ENCODE measurements at regions not wholly inside any gene's neighbourhood (a gene's known extent, or its start where the extent isn't known, plus 50 kb on each side); places are given as distances from the start of the nearest gene placed in this dataset.

DNA sequence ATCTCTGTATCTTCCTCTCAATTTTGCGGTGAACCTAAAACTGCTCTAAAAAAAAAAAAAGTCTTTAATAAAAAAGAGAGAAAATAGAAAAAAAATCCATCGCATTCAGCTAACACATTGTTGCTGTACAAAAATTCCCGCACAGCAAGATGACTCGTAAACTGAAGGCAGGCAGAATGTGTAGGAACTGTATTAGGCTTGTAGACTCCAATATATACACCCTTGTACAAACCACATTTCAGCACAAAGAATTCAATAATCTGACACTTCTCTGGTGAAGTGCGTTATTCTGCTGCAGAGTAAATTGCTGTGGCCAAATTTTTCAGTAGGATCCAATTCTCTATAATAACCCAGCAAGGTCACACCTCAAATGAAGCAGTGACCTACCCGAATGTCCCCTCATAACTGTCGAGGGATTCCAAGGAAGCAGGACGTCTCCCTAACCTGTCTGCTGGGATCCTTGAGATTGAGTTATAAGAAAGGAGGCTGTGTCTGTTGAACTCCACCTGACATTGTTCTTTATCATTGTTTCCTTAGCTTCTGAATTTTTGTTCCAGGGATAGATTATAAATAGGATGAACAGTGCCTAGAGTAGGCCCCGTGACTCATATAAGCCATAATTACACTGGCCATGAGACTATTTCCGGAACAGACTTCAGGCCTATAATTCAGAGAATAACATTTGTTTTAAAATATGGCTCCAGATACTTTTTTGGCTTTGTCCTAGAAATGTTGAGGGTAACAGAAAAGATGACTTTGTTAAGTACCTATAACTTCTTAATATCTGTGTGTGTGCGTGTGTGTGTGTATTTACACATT lies 348.3 kb downstream of the PCDH7 start:
- peak; percentile 75 for DNase-seq (ENCODE audit: low spot score)
- Histone ChIP-seq H3K27me3 (replicated peaks; ENCODE audit: insufficient read depth, low read depth, low read length, poor library complexity) (no peaks in the 10 kb centered on the region), H3K9me3 (ENCODE audit: low read depth, low read length, poor library complexity, severe bottlenecking) (no peaks in the 10 kb centered on the region), H3K27ac (ENCODE audit: low read depth, low read length, poor library complexity, severe bottlenecking) (peak overlapping the region; percentile 58), H3K36me3 (ENCODE audit: insufficient read depth, low read length, poor library complexity, severe bottlenecking) (no peaks in the 10 kb centered on the region), H3K4me3 (ENCODE audit: low read depth, low read length, poor library complexity, severe bottlenecking) (no peak overlapping the region), H3K4me1 (ENCODE audit: insufficient read depth, low read length, poor library complexity, severe bottlenecking) (peaks cover 85% of the 10 kb centered on the region)
- TSS peak; percentile 64 for BruUV-seq (replicated peaks)
- ChIA-PET POLR2A (ENCODE audit: low non-redundant PET) (no interaction called here), CTCF (no interaction called here)
- no peak for TF ChIP-seq EZH2 (IDR thresholded peaks at IDR 0.05; ENCODE audit: borderline replicate concordance, low read depth, low read length, poor library complexity, severe bottlenecking)
- TF ChIP-seq, protein P1, sequence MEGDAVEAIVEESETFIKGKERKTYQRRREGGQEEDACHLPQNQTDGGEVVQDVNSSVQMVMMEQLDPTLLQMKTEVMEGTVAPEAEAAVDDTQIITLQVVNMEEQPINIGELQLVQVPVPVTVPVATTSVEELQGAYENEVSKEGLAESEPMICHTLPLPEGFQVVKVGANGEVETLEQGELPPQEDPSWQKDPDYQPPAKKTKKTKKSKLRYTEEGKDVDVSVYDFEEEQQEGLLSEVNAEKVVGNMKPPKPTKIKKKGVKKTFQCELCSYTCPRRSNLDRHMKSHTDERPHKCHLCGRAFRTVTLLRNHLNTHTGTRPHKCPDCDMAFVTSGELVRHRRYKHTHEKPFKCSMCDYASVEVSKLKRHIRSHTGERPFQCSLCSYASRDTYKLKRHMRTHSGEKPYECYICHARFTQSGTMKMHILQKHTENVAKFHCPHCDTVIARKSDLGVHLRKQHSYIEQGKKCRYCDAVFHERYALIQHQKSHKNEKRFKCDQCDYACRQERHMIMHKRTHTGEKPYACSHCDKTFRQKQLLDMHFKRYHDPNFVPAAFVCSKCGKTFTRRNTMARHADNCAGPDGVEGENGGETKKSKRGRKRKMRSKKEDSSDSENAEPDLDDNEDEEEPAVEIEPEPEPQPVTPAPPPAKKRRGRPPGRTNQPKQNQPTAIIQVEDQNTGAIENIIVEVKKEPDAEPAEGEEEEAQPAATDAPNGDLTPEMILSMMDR (conservative IDR thresholded peaks at IDR 0.05; ENCODE audit: low read depth, low read length), result no peak
- intact Hi-C loops (cut with micrococcal nuclease; ENCODE audit: unreplicated experiment), result no loop called here

DNA sequence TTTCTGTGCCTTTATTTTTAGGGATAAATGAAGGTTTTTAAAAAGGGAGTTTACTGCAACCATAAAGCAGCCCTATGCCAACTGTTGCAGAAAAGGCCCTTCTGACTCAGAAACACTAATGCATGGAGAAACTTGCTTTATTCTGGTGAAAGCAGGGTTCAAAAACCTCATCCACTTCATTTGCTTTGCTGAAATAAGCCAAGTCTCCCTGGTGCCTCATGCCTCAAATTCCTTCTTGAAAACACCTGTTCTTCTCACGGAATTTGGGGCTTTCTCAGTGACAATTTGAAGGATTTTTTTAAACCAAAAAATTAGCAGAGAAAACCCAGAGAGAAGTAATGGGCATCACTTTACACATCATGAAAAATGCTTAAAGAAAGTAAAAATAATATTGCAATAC lies 349.0 kb downstream of the PCDH7 start:
- no TSS peak for BruUV-seq (replicated peaks)
- H3K27me3 ChIP-seq (replicated peaks; ENCODE audit: insufficient read depth, low read depth, low read length, poor library complexity), result no peaks in the 10 kb centered on the region
- no peak overlapping the region for H3K4me3 ChIP-seq (ENCODE audit: low read depth, low read length, poor library complexity, severe bottlenecking)
- peak; percentile 37 for DNase-seq (ENCODE audit: low spot score)
- peak overlapping the region; percentile 58 for H3K27ac ChIP-seq (ENCODE audit: low read depth, low read length, poor library complexity, severe bottlenecking)
- H3K9me3 ChIP-seq (ENCODE audit: low read depth, low read length, poor library complexity, severe bottlenecking), result no peaks in the 10 kb centered on the region
- no peaks in the 10 kb centered on the region for H3K36me3 ChIP-seq (ENCODE audit: insufficient read depth, low read length, poor library complexity, severe bottlenecking)
- CTCF ChIA-PET, result no interaction called here
- intact Hi-C loops (cut with micrococcal nuclease; ENCODE audit: unreplicated experiment), result no loop called here
- POLR2A ChIA-PET (ENCODE audit: low non-redundant PET), result no interaction called here
- H3K4me1 ChIP-seq (ENCODE audit: insufficient read depth, low read length, poor library complexity, severe bottlenecking), result peaks cover 89% of the 10 kb centered on the region
- TF ChIP-seq, protein P1 (conservative IDR thresholded peaks at IDR 0.05; ENCODE audit: low read depth, low read length), result no peak
- no peak for TF ChIP-seq EZH2 (IDR thresholded peaks at IDR 0.05; ENCODE audit: borderline replicate concordance, low read depth, low read length, poor library complexity, severe bottlenecking)

DNA sequence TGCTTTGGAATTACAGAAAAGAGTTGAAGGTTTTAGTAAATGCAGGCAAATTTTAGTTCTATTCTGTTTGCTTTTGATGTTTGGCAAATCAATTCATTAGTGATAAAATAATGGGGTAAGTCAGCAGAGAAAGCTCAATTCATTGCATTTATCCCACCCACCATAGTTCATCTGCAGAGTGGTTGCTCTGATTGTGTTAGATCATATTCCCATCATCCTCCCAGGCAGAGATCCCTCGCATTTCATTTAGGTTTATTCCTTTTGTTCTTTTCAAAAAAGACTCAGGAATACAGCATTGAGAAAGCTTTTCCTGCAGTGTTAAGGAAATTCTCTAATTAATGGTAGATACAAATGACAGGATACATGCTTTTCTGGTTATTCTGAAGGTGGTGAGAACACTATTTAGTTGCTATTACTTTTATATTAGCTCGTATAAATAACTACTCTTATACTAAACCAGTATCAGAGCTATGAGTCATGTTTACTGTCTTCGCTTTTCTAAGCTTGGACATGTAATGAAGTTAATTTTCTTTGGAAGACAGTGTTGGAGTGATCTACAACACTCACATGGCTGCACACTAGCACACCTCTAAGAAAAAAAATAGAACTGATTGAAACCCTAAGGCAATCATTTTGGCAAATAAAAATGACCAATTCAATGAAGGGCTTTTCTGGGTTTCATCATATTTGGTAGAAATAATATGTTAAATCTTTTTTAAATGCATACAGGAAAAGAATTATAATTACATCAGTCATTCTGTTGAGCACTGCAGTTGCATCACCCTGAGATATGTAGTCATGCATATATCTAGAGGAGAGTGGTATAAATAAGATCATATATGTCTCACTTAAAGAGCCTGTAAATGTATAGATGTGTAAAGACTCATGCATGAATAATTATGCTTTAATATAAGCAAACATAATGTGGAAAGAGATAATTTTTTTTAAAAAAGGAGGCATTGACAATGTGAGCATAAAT lies 351.6 kb downstream of the PCDH7 start:
- DNase-seq (ENCODE audit: low spot score), result peak; percentile 31
- Histone ChIP-seq H3K4me1 (ENCODE audit: insufficient read depth, low read length, poor library complexity, severe bottlenecking) (peaks cover 84% of the 10 kb centered on the region), H3K27me3 (replicated peaks; ENCODE audit: insufficient read depth, low read depth, low read length, poor library complexity) (no peaks in the 10 kb centered on the region), H3K9me3 (ENCODE audit: low read depth, low read length, poor library complexity, severe bottlenecking) (no peaks in the 10 kb centered on the region), H3K36me3 (ENCODE audit: insufficient read depth, low read length, poor library complexity, severe bottlenecking) (no peaks in the 10 kb centered on the region), H3K4me3 (ENCODE audit: low read depth, low read length, poor library complexity, severe bottlenecking) (no peak overlapping the region), H3K27ac (ENCODE audit: low read depth, low read length, poor library complexity, severe bottlenecking) (peak overlapping the region; percentile 70)
- TF ChIP-seq, protein P1 (conservative IDR thresholded peaks at IDR 0.05; ENCODE audit: low read depth, low read length), result no peak
- no peak for TF ChIP-seq EZH2 (IDR thresholded peaks at IDR 0.05; ENCODE audit: borderline replicate concordance, low read depth, low read length, poor library complexity, severe bottlenecking)
- BruUV-seq (replicated peaks), result no TSS peak
- POLR2A ChIA-PET (ENCODE audit: low non-redundant PET), result interaction anchor here (1.1 kb wide), 1 partner anchor 12 kb away, joined by 3 read pairs; no protein-coding TSS in a partner anchor
- CTCF ChIA-PET, result no interaction called here
- intact Hi-C loops (cut with micrococcal nuclease; ENCODE audit: unreplicated experiment), result no loop called here
